ENCODE measurements at regions not wholly inside any gene's neighbourhood (a gene's known extent, or its start where the extent isn't known, plus 50 kb on each side); places are given as distances from the start of the nearest gene placed in this dataset.

DNA sequence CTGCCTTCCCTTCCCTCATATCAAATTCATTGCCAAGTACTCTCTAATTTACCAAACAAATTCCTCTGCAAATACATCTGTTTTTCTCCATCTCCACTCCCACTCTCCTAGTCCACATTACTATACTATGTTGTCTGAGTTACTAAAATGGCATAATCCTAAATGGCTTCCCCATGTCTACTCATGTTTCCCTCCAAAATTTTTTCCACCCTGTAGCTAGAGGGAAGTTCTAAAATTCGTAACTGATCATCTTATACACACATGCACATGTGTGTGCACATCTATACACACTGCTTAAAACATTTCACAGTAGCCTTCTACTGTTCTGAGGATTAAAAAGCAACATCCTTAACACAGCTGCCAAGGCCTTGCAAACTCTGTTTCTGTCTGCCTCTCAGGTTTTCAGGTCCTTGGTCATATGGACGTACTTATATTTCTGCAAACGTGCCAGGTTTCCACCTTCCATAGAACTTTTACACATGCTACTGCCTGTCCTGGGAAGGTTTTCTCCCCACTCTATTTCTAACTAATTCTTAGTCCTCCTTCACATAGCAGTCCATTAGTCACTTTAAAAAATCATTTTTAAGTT is 140.6 kb downstream of the LURAP1L start:
- Histone ChIP-seq H3K9me3 (ENCODE audit: insufficient read depth, low read length) (no peaks in the 10 kb centered on the region), H3K4me3 (ENCODE audit: insufficient read length, low read depth) (no peak overlapping the region), H3K27me3 (ENCODE audit: insufficient read depth, insufficient read length) (no peaks in the 10 kb centered on the region), H3K4me1 (ENCODE audit: insufficient read depth, insufficient read length) (no peaks in the 10 kb centered on the region), H3K9ac (ENCODE audit: insufficient read length, low read depth) (no peak overlapping the region), H3K36me3 (ENCODE audit: insufficient read depth, insufficient read length, low read length) (no peaks in the 10 kb centered on the region)
- no peak for DNase-seq (ENCODE audit: low read depth, low spot score)
- no peak for TF ChIP-seq ZNF274 (IDR thresholded peaks at IDR 0.05; ENCODE audit: low read depth, low read length)

DNA sequence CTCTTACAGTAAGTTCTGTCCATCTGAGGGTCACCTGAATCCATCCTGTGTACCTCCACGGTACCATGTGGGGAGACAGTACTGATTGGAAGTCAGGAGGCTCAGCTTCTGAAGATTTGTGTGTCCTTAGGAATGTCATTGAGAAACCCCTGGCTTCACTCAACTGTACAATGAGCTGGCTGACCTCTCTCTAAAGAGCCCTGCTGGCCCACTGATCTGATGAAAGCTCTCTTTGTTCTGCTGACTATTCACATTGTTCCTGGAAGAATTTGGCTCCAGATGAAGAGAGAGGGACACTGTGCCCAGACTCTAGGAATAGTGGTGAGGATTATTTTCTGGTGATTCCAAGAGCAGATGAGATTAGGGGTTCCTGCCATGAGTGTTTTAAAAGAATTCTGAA is 141.2 kb downstream of the LURAP1L start:
- Histone ChIP-seq H3K36me3 (ENCODE audit: insufficient read depth, insufficient read length, low read length) (no peaks in the 10 kb centered on the region), H3K4me3 (ENCODE audit: insufficient read length, low read depth) (no peak overlapping the region), H3K9me3 (ENCODE audit: insufficient read depth, low read length) (no peaks in the 10 kb centered on the region), H3K9ac (ENCODE audit: insufficient read length, low read depth) (no peak overlapping the region), H3K27me3 (ENCODE audit: insufficient read depth, insufficient read length) (no peaks in the 10 kb centered on the region), H3K4me1 (ENCODE audit: insufficient read depth, insufficient read length) (no peaks in the 10 kb centered on the region)
- peak; percentile 68 for DNase-seq (ENCODE audit: low read depth, low spot score)
- TF ChIP-seq ZNF274 (IDR thresholded peaks at IDR 0.05; ENCODE audit: low read depth, low read length) (no peak), SUZ12 (IDR thresholded peaks at IDR 0.05; ENCODE audit: extremely low read depth, insufficient read depth, insufficient read length) (no peak), YY1 (IDR thresholded peaks at IDR 0.05; ENCODE audit: insufficient read depth, insufficient read length) (no peak)

DNA sequence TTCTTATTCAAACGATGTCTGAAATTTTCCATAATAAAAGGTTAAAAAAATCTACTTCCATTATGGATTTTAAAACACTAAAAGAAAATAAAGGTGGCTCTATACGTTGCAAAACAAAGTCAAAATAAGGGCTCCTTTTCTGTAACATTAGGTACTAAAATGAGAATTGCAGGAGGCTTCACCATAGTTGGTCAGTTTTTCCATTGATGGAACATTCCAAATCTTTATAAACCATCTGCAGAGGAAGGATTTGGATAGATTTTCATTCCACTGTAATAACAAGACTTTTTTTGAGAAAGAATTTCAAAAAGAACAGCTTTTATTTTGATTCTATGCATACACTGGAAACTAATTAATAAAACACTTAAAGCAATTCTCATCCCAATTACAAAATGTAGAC is 145.6 kb downstream of the LURAP1L start:
- Histone ChIP-seq H3K9me3 (ENCODE audit: insufficient read depth, low read length) (no peaks in the 10 kb centered on the region), H3K36me3 (ENCODE audit: insufficient read depth, insufficient read length, low read length) (no peaks in the 10 kb centered on the region), H3K27me3 (ENCODE audit: insufficient read depth, insufficient read length) (no peaks in the 10 kb centered on the region), H3K4me1 (ENCODE audit: insufficient read depth, insufficient read length) (no peaks in the 10 kb centered on the region), H3K4me3 (ENCODE audit: insufficient read length, low read depth) (no peak overlapping the region), H3K9ac (ENCODE audit: insufficient read length, low read depth) (no peak overlapping the region)
- DNase-seq (ENCODE audit: low read depth, low spot score), result no peak
- TF ChIP-seq YY1 (IDR thresholded peaks at IDR 0.05; ENCODE audit: insufficient read depth, insufficient read length) (no peak), ZNF274 (IDR thresholded peaks at IDR 0.05; ENCODE audit: low read depth, low read length) (no peak), SUZ12 (IDR thresholded peaks at IDR 0.05; ENCODE audit: extremely low read depth, insufficient read depth, insufficient read length) (no peak)

DNA sequence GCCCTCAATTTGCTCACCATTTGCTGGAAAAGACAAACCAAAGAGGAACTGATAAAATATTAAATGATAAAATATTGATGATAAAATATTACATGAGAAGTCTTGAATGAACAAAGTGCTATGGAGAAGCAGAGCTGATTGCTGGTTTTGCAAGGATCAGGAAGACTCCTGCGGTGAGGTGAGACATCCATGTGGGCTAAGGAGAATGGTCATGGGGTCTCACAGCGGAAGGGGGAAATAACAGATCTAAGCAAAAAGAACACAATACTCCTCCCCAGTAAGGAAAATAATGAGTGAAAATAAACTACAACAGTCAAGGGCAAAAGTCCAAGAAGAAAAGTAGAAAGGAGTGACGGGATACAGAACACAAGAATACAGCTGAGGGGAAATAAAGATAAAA is 146.8 kb downstream of the LURAP1L start:
- Histone ChIP-seq H3K9me3 (ENCODE audit: insufficient read depth, low read length) (no peaks in the 10 kb centered on the region), H3K4me1 (ENCODE audit: insufficient read depth, insufficient read length) (no peaks in the 10 kb centered on the region), H3K36me3 (ENCODE audit: insufficient read depth, insufficient read length, low read length) (no peaks in the 10 kb centered on the region), H3K9ac (ENCODE audit: insufficient read length, low read depth) (no peak overlapping the region), H3K27me3 (ENCODE audit: insufficient read depth, insufficient read length) (no peaks in the 10 kb centered on the region), H3K4me3 (ENCODE audit: insufficient read length, low read depth) (no peak overlapping the region)
- DNase-seq (ENCODE audit: low read depth, low spot score), result no peak
- TF ChIP-seq YY1 (IDR thresholded peaks at IDR 0.05; ENCODE audit: insufficient read depth, insufficient read length) (no peak), SUZ12 (IDR thresholded peaks at IDR 0.05; ENCODE audit: extremely low read depth, insufficient read depth, insufficient read length) (no peak), ZNF274 (IDR thresholded peaks at IDR 0.05; ENCODE audit: low read depth, low read length) (no peak)

DNA sequence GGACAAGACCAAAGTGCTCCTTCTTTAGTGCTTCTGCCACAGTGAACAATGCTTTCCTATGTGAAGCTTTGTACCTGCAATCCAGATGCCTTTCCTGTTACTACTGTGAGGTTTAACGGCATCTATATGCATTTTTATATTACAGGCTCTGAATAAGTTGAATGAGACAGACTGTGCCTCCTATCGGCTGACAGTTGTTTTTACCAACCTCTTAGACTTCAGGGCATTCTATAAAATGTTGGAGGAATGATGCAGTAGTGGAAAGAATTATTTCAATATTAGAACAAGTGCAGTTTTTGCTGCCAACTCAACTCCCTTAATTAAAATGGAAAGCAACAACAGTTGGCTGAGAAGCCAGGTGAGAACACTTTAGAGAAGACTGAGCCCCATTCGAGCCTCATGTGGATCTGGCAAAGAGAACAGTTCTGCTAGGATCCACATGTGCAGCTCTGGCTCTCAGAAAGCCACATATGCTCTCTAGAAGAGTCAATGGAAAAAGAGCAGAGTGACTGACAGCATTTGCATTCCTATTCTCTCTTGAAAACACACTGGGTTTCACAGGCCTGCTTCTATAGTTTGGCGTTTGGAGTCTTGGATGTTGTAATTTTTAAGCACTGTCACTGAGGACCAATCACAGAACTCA is 147.5 kb downstream of the LURAP1L start:
- Histone ChIP-seq H3K9ac (ENCODE audit: insufficient read length, low read depth) (no peak overlapping the region), H3K4me1 (ENCODE audit: insufficient read depth, insufficient read length) (no peaks in the 10 kb centered on the region), H3K27me3 (ENCODE audit: insufficient read depth, insufficient read length) (no peaks in the 10 kb centered on the region), H3K4me3 (ENCODE audit: insufficient read length, low read depth) (no peak overlapping the region), H3K36me3 (ENCODE audit: insufficient read depth, insufficient read length, low read length) (no peaks in the 10 kb centered on the region), H3K9me3 (ENCODE audit: insufficient read depth, low read length) (no peaks in the 10 kb centered on the region)
- DNase-seq (ENCODE audit: low read depth, low spot score), result no peak
- no peak for TF ChIP-seq SUZ12 (IDR thresholded peaks at IDR 0.05; ENCODE audit: extremely low read depth, insufficient read depth, insufficient read length)
- no peak for TF ChIP-seq ZNF274 (IDR thresholded peaks at IDR 0.05; ENCODE audit: low read depth, low read length)
- TF ChIP-seq YY1 (IDR thresholded peaks at IDR 0.05; ENCODE audit: insufficient read depth, insufficient read length), result no peak

DNA sequence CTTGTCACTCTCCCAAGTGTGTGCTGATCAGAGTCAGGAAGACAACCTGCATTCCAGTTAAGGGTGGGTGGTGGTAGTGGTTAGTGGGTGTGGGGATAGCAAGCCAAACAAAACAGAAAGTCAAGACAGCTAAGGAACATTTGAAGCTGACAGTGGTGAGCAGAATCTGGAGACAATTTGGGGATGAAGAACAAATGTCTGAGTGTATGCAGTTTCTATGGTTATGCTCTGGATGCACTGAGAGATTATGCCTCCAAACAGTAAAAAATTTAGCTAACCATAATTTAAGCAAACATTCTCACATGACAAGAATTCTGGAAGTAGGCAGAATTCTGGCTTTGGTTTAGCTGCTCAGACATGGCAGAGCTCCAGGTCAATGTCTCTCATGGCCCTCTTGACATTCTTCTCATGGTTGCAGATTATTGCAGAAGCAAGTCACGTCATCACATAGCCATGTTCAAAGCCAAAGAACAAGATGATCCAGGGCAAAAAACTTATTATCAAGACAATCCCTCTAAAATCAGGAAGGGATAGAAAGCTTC is 148.7 kb downstream of the LURAP1L start:
- no peak overlapping the region for H3K4me3 ChIP-seq (ENCODE audit: insufficient read length, low read depth)
- no peak for DNase-seq (ENCODE audit: low read depth, low spot score)
- H3K9me3 ChIP-seq (ENCODE audit: insufficient read depth, low read length), result no peaks in the 10 kb centered on the region
- no peaks in the 10 kb centered on the region for H3K36me3 ChIP-seq (ENCODE audit: insufficient read depth, insufficient read length, low read length)
- H3K9ac ChIP-seq (ENCODE audit: insufficient read length, low read depth), result no peak overlapping the region
- no peak for TF ChIP-seq YY1 (IDR thresholded peaks at IDR 0.05; ENCODE audit: insufficient read depth, insufficient read length)
- TF ChIP-seq ZNF274 (IDR thresholded peaks at IDR 0.05; ENCODE audit: low read depth, low read length), result no peak
- no peak for TF ChIP-seq SUZ12 (IDR thresholded peaks at IDR 0.05; ENCODE audit: extremely low read depth, insufficient read depth, insufficient read length)
- no peaks in the 10 kb centered on the region for H3K27me3 ChIP-seq (ENCODE audit: insufficient read depth, insufficient read length)
- no peaks in the 10 kb centered on the region for H3K4me1 ChIP-seq (ENCODE audit: insufficient read depth, insufficient read length)

DNA sequence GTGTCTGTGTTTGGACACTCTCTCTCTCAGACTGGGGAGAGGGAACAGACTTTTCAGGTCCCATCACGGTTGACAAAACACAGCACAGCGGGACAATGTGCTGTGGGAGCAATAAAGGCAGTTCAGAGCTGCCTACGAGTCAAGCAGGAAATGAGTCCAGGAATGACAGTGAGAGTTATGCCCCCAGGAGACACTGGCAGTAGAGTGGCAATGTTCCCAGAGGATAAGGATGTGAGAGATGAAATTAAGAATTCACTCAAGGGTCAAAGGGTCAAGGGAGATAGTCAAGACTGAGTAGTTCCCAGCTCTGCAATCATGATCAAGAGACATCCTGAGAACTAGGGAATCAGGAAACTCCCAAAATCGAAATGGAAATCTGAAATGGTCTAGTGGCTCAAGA is 156.1 kb downstream of the LURAP1L start:
- TF ChIP-seq YY1 (IDR thresholded peaks at IDR 0.05; ENCODE audit: insufficient read depth, insufficient read length) (no peak), SUZ12 (IDR thresholded peaks at IDR 0.05; ENCODE audit: extremely low read depth, insufficient read depth, insufficient read length) (no peak), ZNF274 (IDR thresholded peaks at IDR 0.05; ENCODE audit: low read depth, low read length) (no peak)
- H3K9ac ChIP-seq (ENCODE audit: insufficient read length, low read depth), result no peak overlapping the region
- H3K36me3 ChIP-seq (ENCODE audit: insufficient read depth, insufficient read length, low read length), result no peaks in the 10 kb centered on the region
- no peaks in the 10 kb centered on the region for H3K4me1 ChIP-seq (ENCODE audit: insufficient read depth, insufficient read length)
- H3K9me3 ChIP-seq (ENCODE audit: insufficient read depth, low read length), result no peaks in the 10 kb centered on the region
- no peak overlapping the region for H3K4me3 ChIP-seq (ENCODE audit: insufficient read length, low read depth)
- H3K27me3 ChIP-seq (ENCODE audit: insufficient read depth, insufficient read length), result no peaks in the 10 kb centered on the region
- DNase-seq (ENCODE audit: low read depth, low spot score), result no peak
